ENCODE measurements at regions not wholly inside any gene's neighbourhood (a gene's known extent, or its start where the extent isn't known, plus 50 kb on each side); places are given as distances from the start of the nearest gene placed in this dataset.

DNA sequence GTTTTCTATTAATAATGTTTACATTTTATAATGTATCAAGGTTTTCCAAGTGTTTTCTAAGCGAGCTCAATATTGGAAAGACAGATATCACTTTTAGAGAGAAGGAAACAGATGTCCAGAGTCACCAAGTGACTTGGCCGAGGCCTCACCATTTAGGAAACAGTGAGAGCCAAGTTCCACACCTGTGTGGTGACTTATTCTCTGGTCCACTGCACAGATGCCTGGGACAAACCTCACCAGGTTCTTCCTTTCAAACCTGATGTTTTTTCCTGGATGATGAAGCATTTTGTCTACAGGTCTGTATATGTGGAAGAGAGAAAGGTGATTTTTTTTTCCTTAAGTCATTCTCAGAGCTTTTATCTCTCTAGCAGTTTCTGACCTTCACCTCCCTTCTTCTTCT, 280.7 kb downstream of the LPIN1 start:
- no peaks in the 10 kb centered on the region for H3K36me3 ChIP-seq (ENCODE audit: control insufficient read depth in 2 of 2, extremely low read depth in 1 of 2, insufficient read depth in 2 of 2, low read length in 2 of 2)
- H3K27ac ChIP-seq (ENCODE audit: control insufficient read depth, insufficient read depth, low read length) = no peak overlapping the region
- H3K4me3 ChIP-seq (ENCODE audit: control insufficient read depth in 2 of 3, extremely low read depth in 1 of 3, insufficient read depth in 2 of 3, low read depth in 1 of 3, low read length in 3 of 3) = no peak overlapping the region
- DNase-seq (ENCODE audit: low read depth, low spot score) (no peak), FAIRE-seq (no peak)
- H3K27me3 ChIP-seq (ENCODE audit: control insufficient read depth, extremely low read depth, insufficient read depth, low read length) = no peaks in the 10 kb centered on the region
- no peak overlapping the region for H3K4me2 ChIP-seq (ENCODE audit: control insufficient read depth, extremely low read depth, insufficient read depth, low read depth, low read length)
- H4K20me1 ChIP-seq (ENCODE audit: control insufficient read depth, extremely low read depth, insufficient read depth, low read length) = no peaks in the 10 kb centered on the region
- no peaks in the 10 kb centered on the region for H3K9me3 ChIP-seq (ENCODE audit: control insufficient read depth, low read depth, low read length)
- H3K4me1 ChIP-seq (ENCODE audit: control insufficient read depth, extremely low read depth, insufficient read depth, low read length) = peaks cover 2% of the 10 kb centered on the region
- dilution Hi-C loops (cut with MboI; ENCODE audit: extremely low pct_ligation_motif_present, low sequenced_read_pairs) = no loop called here
- H3K9ac ChIP-seq (ENCODE audit: control insufficient read depth, extremely low read depth, insufficient read depth, low read length) = no peak overlapping the region
- TF ChIP-seq, protein P1, sequence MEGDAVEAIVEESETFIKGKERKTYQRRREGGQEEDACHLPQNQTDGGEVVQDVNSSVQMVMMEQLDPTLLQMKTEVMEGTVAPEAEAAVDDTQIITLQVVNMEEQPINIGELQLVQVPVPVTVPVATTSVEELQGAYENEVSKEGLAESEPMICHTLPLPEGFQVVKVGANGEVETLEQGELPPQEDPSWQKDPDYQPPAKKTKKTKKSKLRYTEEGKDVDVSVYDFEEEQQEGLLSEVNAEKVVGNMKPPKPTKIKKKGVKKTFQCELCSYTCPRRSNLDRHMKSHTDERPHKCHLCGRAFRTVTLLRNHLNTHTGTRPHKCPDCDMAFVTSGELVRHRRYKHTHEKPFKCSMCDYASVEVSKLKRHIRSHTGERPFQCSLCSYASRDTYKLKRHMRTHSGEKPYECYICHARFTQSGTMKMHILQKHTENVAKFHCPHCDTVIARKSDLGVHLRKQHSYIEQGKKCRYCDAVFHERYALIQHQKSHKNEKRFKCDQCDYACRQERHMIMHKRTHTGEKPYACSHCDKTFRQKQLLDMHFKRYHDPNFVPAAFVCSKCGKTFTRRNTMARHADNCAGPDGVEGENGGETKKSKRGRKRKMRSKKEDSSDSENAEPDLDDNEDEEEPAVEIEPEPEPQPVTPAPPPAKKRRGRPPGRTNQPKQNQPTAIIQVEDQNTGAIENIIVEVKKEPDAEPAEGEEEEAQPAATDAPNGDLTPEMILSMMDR (optimal IDR thresholded peaks at IDR 0.05 in 1 of 3, IDR thresholded peaks at IDR 0.05 in 1 of 3, conservative IDR thresholded peaks at IDR 0.05 in 1 of 3; ENCODE audit: extremely low read depth in 1 of 3, insufficient read depth in 2 of 3, low read length in 3 of 3) = no peak
- no peak for TF ChIP-seq EZH2 (IDR thresholded peaks at IDR 0.05; ENCODE audit: low read length)
- no peaks in the 10 kb centered on the region for H3K79me2 ChIP-seq (ENCODE audit: control insufficient read depth, insufficient read depth, low read length)
- no peaks in the 10 kb centered on the region for H3K9me1 ChIP-seq (ENCODE audit: control insufficient read depth, extremely low read depth, insufficient read depth, low read length)
- H2AFZ ChIP-seq (ENCODE audit: control insufficient read depth, low read length) = no peak overlapping the region

DNA sequence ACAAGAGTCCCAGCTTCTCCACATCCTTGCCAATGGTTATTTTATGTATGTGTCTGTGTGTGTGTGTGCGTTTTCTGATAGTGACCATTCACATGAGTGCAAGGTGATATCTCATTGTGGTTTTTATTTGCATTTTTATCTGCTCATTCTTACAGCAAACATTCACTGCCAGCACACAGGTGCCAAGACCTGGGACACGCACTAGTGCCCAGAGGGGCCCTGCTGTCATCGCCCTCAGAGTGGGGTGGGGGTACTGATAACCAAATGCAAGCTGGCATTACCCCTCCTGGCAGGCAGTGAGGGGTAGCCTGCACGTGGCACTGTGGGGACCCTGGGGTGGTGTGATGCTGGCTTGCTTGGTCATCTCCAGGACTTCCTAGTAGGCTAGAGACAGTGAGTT, 285.4 kb downstream of the LPIN1 start:
- no peak for FAIRE-seq
- Histone ChIP-seq H3K9ac (ENCODE audit: control insufficient read depth, extremely low read depth, insufficient read depth, low read length) (no peak overlapping the region), H3K9me3 (ENCODE audit: control insufficient read depth, low read depth, low read length) (no peaks in the 10 kb centered on the region), H3K27me3 (ENCODE audit: control insufficient read depth, extremely low read depth, insufficient read depth, low read length) (no peaks in the 10 kb centered on the region), H3K27ac (ENCODE audit: control insufficient read depth, insufficient read depth, low read length) (no peak overlapping the region), H4K20me1 (ENCODE audit: control insufficient read depth, extremely low read depth, insufficient read depth, low read length) (no peaks in the 10 kb centered on the region), H3K4me2 (ENCODE audit: control insufficient read depth, extremely low read depth, insufficient read depth, low read depth, low read length) (no peak overlapping the region), H3K4me3 (ENCODE audit: control insufficient read depth in 2 of 3, extremely low read depth in 1 of 3, insufficient read depth in 2 of 3, low read depth in 1 of 3, low read length in 3 of 3) (no peak overlapping the region), H3K4me1 (ENCODE audit: control insufficient read depth, extremely low read depth, insufficient read depth, low read length) (peaks cover 3% of the 10 kb centered on the region), H3K79me2 (ENCODE audit: control insufficient read depth, insufficient read depth, low read length) (no peaks in the 10 kb centered on the region), H3K36me3 (ENCODE audit: control insufficient read depth in 2 of 2, extremely low read depth in 1 of 2, insufficient read depth in 2 of 2, low read length in 2 of 2) (no peaks in the 10 kb centered on the region), H3K9me1 (ENCODE audit: control insufficient read depth, extremely low read depth, insufficient read depth, low read length) (no peaks in the 10 kb centered on the region), H2AFZ (ENCODE audit: control insufficient read depth, low read length) (no peak overlapping the region)
- DNase-seq (ENCODE audit: low read depth, low spot score) = no peak
- TF ChIP-seq, protein P1 (optimal IDR thresholded peaks at IDR 0.05 in 1 of 3, IDR thresholded peaks at IDR 0.05 in 1 of 3, conservative IDR thresholded peaks at IDR 0.05 in 1 of 3; ENCODE audit: extremely low read depth in 1 of 3, insufficient read depth in 2 of 3, low read length in 3 of 3) = no peak
- no peak for TF ChIP-seq EZH2 (IDR thresholded peaks at IDR 0.05; ENCODE audit: low read length)
- dilution Hi-C loops (cut with MboI; ENCODE audit: extremely low pct_ligation_motif_present, low sequenced_read_pairs) = no loop called here
